Adrenal gland (tissue), 9 donors: ENCODE measurements at regions not wholly inside any gene's neighbourhood (a gene's known extent, or its start where the extent isn't known, plus 50 kb on each side); places are given as distances from the start of the nearest gene placed in this dataset.

ENCODE experiments used
- DNase-seq, 7 donors: peaks; one replicate each; pipeline ENCODE4 v3.0.0-alpha.2; 2019 to 2020
- H3K27ac ChIP-seq, 5 donors: fragments of 200-600 bp; sonication (generic) in 4 of 5; 1 replicate in 3 of 5; 2 replicates in 2 of 5; pipeline versions ENCODE4 v1.5.1 to v1.8.0; 2016 to 2020; ENCODE audit warnings: mild to moderate bottlenecking in 1 of 5
- H3K27me3 ChIP-seq: fragments of 200-600 bp; 2 replicates; pipeline ENCODE4 v1.8.0; 2021
- H3K36me3 ChIP-seq, 2 donors: fragments of 200-600 bp; replicated peaks in 1 of 2; 1 replicate in 1 of 2; 2 replicates in 1 of 2; pipeline versions ENCODE4 v1.5.1 to v1.8.0; 2018 to 2022
- H3K4me1 ChIP-seq, 2 donors: fragments of 200-600 bp; replicated peaks in 1 of 2; 1 replicate in 1 of 2; 2 replicates in 1 of 2; pipeline versions ENCODE4 v1.5.1 to v1.8.0; 2018 to 2021
- H3K4me3 ChIP-seq, 4 donors: fragments of 200-600 bp; sonication (generic) in 3 of 4; one replicate each; pipeline ENCODE4 v1.5.1; 2016 to 2018
- H3K9me3 ChIP-seq, 3 donors: fragments of 200-600 bp; sonication (generic) in 1 of 3; replicated peaks in 1 of 3; 1 replicate in 2 of 3; 2 replicates in 1 of 3; pipeline versions ENCODE4 v1.5.1 to v1.8.0; 2016 to 2021
- POLR2A ChIP-seq, 2 donors: fragments of 450-650 bp; IDR thresholded peaks; one replicate each; pipeline ENCODE4 v1.6.1; 2017; ENCODE audit warnings: antibody characterized with exemption in 2 of 2, mild to moderate bottlenecking in 2 of 2, moderate library complexity in 1 of 2
- WGBS, 4 donors: extraction: QIAGEN DNeasy Blood & Tissue Kit in 2 of 4; methylation state at CpG; one replicate each; pipeline versions ENCODE4 v1.1.5 to v1.1.7; 2013 to 2017; 5-methylcytosine and 5-hydroxymethylcytosine counted together
- intact Hi-C, 2 donors: fragments of 100-400 bp; cut with DNase I; formaldehyde crosslinking; loops; one replicate each; pipeline versions ENCODE4 v1.14.1 to v1.15.0; 2022 to 2023
- TF ChIP-seq, protein P1 (sequence below), 6 experiments: fragments of 450-650 bp in 4 of 6; fragments of 200-600 bp in 2 of 6; sonication (generic) in 1 of 6; IDR thresholded peaks; 1 replicate in 5 of 6; 2 replicates in 1 of 6; pipeline versions ENCODE4 v1.5.1 to v1.8.0; 2016 to 2021; ENCODE audit warnings: antibody characterized with exemption in 6 of 6, mild to moderate bottlenecking in 2 of 6, moderate library complexity in 1 of 6
- donor health status: healthy with polysubstance abuse.
- donor health status: Bipolar disorder and iron deficiency.
- donor health status: DM: yes; HTN: yes; CAD: no.
- donor health status: DM: no; HTN: no; CAD: no.
- donor health status: DM: no; HTN: no; CAD: no.

DNA sequence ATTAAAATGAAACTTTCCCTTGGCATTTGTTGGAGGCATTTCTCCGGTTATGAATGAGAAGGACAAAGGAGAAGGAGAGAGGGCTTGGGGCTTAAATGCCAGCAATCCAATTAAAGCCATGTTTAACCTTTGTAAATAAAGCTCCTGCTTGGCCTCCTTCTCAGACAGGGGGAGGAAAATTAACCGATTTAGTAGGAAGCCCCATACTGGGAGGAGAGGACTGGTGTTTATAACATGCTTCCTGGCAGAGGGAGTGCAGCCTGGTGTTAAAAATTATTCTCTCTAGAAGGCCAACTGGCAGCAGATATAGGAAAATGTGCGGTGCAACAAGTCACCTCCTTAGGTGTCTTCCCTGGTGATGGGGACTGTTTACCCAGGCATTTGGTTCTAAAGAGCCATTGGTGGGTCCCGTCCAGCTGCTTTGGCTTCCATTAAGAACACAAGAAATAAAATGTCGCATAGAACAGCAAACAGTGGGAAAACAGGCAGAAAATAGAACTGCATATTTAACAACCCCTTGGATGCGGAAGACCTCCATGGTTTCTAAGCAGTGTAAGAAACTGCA, 846.5 kb downstream of the TYW1 start:
- 64 to 76% (median 70%) methylated on average over 6 of the region's 6 CpGs for WGBS, 4 donors
- no peak for TF ChIP-seq POLR2A (IDR thresholded peaks at IDR 0.05)
- TF ChIP-seq, protein P1, sequence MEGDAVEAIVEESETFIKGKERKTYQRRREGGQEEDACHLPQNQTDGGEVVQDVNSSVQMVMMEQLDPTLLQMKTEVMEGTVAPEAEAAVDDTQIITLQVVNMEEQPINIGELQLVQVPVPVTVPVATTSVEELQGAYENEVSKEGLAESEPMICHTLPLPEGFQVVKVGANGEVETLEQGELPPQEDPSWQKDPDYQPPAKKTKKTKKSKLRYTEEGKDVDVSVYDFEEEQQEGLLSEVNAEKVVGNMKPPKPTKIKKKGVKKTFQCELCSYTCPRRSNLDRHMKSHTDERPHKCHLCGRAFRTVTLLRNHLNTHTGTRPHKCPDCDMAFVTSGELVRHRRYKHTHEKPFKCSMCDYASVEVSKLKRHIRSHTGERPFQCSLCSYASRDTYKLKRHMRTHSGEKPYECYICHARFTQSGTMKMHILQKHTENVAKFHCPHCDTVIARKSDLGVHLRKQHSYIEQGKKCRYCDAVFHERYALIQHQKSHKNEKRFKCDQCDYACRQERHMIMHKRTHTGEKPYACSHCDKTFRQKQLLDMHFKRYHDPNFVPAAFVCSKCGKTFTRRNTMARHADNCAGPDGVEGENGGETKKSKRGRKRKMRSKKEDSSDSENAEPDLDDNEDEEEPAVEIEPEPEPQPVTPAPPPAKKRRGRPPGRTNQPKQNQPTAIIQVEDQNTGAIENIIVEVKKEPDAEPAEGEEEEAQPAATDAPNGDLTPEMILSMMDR (IDR thresholded peaks at IDR 0.05): no peak
- intact Hi-C loops: no loop called here

GRCh38 chr7:67843615-67844014, 847.0 kb downstream of the TYW1 start:
- no peak for TF ChIP-seq POLR2A (IDR thresholded peaks at IDR 0.05)
- TF ChIP-seq, protein P1 (IDR thresholded peaks at IDR 0.05): no peak
- Histone ChIP-seq H3K4me3 (no peak overlapping the region), H3K4me1 (no peaks in the 10 kb centered on the region), H3K9me3 (no peaks in the 10 kb centered on the region), H3K27me3 (no peaks in the 10 kb centered on the region), H3K27ac (no peak overlapping the region), H3K36me3 (no peaks in the 10 kb centered on the region)
- intact Hi-C loops: no loop called here
- WGBS, 4 donors: 62 to 82% (median 75%) methylated on average over 4 of the region's 4 CpGs
- DNase-seq: no peak

More for the DNA sequence above, 846.5 kb downstream of the TYW1 start:
- DNase-seq: no peak
- Histone ChIP-seq H3K4me1 (no peaks in the 10 kb centered on the region), H3K36me3 (no peaks in the 10 kb centered on the region), H3K9me3 (no peaks in the 10 kb centered on the region), H3K4me3 (no peak overlapping the region), H3K27ac (no peak overlapping the region), H3K27me3 (no peaks in the 10 kb centered on the region)

DNA sequence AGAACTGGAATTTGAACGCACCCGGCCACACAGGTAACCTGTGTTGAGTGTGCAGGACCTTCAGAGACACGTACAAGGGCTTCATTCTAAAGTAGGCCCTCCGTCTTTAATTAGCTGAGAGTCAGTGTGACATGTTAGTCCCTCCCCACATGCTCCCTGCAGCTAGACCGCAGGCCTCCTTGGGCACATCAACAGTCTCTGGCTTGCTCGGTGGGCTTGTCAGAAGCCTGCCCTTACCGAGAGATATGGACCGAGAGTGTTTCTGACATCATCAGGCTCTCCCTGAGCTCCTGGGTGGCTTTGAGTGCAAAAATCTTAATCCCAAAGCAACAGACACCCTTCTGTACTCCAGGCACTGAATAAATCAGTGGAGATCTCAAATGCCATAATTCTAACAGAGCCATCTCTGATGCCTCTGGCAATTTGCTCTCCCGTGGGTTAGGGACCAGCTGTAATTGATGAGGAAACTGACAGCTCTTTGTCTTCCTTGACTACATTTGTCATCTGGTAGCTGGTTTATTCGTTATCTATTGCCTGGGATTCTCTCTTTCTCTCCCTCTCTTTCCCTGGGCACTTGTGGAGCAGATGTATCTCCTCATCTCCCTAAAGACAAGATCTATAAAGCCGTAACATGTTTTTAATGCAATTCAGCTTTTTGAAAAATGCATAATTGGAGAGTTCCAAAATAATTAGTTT, 850.6 kb downstream of the TYW1 start:
- no peak for DNase-seq
- no peak for TF ChIP-seq POLR2A (IDR thresholded peaks at IDR 0.05)
- TF ChIP-seq, protein P1 (IDR thresholded peaks at IDR 0.05): no peak
- Histone ChIP-seq H3K27me3 (no peaks in the 10 kb centered on the region), H3K9me3 (no peaks in the 10 kb centered on the region), H3K4me1 (no peaks in the 10 kb centered on the region), H3K4me3 (no peak overlapping the region), H3K27ac (no peak overlapping the region), H3K36me3 (no peaks in the 10 kb centered on the region)
- intact Hi-C loops: no loop called here
- 58 to 72% (median 65%) methylated on average over 11 of the region's 11 CpGs for WGBS, 4 donors

DNA sequence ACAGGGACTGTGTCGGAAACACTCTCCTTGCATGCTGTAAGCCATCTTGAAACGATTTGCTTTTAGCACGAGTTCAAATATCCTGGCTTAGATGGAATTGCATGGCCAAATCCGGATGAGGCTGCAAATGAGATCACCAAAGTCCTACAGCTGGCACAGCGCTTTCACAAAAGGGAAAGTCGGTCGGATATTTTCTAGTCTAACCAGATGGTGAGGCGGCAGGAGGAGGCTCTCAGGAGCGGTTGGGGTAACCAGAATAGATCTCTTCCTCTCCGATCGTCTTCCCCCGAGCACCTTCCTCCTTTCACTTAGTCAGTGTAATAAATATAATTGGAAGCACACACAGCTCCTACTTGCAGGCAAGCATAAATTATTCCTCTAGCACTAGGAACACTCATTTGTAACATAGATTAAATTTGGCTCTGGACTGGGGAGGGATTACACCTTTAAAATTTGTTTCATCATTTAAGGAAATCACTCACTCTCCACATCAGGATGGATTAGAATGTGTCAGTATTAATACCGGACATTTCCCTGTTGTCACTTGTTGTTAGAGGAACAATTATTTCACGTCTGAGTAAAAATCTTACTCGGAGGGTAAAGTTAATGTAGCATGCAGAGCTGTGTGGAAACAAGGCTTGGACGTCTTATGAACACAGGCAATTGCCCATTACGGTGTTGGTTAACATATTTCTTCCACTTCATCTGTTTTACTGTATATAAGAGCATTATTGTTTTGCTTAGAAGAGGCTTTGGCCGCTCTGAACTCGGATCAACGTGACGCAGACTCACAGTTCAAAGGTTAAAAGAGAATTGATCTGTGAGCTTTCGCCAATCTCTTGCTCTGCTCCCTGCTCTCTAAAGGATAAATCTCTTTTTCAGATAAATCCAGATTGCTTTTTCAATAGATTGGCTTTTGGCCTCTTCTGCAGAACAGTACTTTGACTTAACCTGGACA, 857.9 kb downstream of the TYW1 start:
- H3K27me3 ChIP-seq: no peaks in the 10 kb centered on the region
- DNase-seq: no peak
- no peaks in the 10 kb centered on the region for H3K9me3 ChIP-seq
- no peak overlapping the region for H3K27ac ChIP-seq
- H3K4me1 ChIP-seq: no peaks in the 10 kb centered on the region
- no peak overlapping the region for H3K4me3 ChIP-seq
- no peaks in the 10 kb centered on the region for H3K36me3 ChIP-seq
- intact Hi-C loops: no loop called here
- TF ChIP-seq, protein P1 (IDR thresholded peaks at IDR 0.05): no peak
- no peak for TF ChIP-seq POLR2A (IDR thresholded peaks at IDR 0.05)
- 62 to 68% (median 66%) methylated on average over 22 of the region's 22 CpGs for WGBS, 4 donors
